GM12878 (cell line): ENCODE measurements at regions not wholly inside any gene's neighbourhood (a gene's known extent, or its start where the extent isn't known, plus 50 kb on each side); places are given as distances from the start of the nearest gene placed in this dataset.

Experiments used
- ATAC-seq: fragments of 200-7000 bp; cut with Tn5 transposase; 3 replicates; pipeline ENCODE4 v1.9.1; 2020; ENCODE audit warnings: mild to moderate bottlenecking, moderate library complexity
- BruUV-seq: library from RNA; stranded (reverse); fragments of 400-500 nt; replicated peaks from 2 replicates; lab custom pipeline; 2021; lab: Mats Ljungman, UMichigan
- CTCF ChIA-PET: fragments of 300-600 bp; sonication (Branson Sonifier 250); formaldehyde crosslinking; extraction: SDS; loops from one replicate; lab custom pipeline; 2021; ENCODE audit warnings: inconsistent platforms; lab: Yijun Ruan, JAX
- POLR2A ChIA-PET: fragments of 350-600 bp; formaldehyde crosslinking; extraction: SDS; loops from one replicate; lab custom pipeline; 2021; ENCODE audit warnings: inconsistent platforms; lab: Charles Lee
- RAD21 ChIA-PET: fragments of 300-600 bp; sonication (Branson Sonifier 250); formaldehyde crosslinking; loops from one replicate; lab custom pipeline; 2023; ENCODE audit warnings: antibody characterized with exemption; ENCODE audit not compliant: unreplicated experiment; lab: Charles Lee
- SMC1A ChIA-PET: fragments of 300-600 bp; sonication (Branson Sonifier 250); formaldehyde crosslinking; loops from one replicate; lab custom pipeline; 2023; ENCODE audit not compliant: unreplicated experiment, uncharacterized antibody; lab: Charles Lee
- DNase-seq: peaks from one replicate; pipeline ENCODE4 v3.0.0-alpha.2; 2011; ENCODE audit warnings: low read depth, low spot score
- FAIRE-seq: peaks from 3 replicates; lab custom pipeline; 2011; peaks lifted over from hg19 to GRCh38; lab: Jason Lieb, UNC
- H2AFZ ChIP-seq: 2 replicates; pipeline ENCODE4 v1.6.0; 2011; ENCODE audit warnings: low read depth, low read length, control low read depth; ENCODE audit not compliant: control insufficient read depth
- H3K27ac ChIP-seq: 2 replicates; pipeline ENCODE4 v1.5.1; 2011; ENCODE audit warnings: control low read depth; ENCODE audit not compliant: control insufficient read depth, insufficient read depth
- H3K27me3 ChIP-seq, 2 experiments: replicated peaks in 1 of 2; 2 replicates each; pipeline versions ENCODE4 v1.6.0 to v1.6.1; 2011; ENCODE audit warnings: low read length in 1 of 2; ENCODE audit not compliant: control insufficient read depth in 2 of 2, insufficient read depth in 2 of 2
- H3K36me3 ChIP-seq, 2 experiments: 2 replicates each; pipeline ENCODE4 v1.5.1; 2011; ENCODE audit warnings: low read length in 1 of 2; ENCODE audit not compliant: control insufficient read depth in 2 of 2, insufficient read depth in 2 of 2
- H3K4me1 ChIP-seq: 2 replicates; pipeline ENCODE4 v1.6.1; 2011; ENCODE audit warnings: mild to moderate bottlenecking, low read length, moderate library complexity, mixed read lengths; ENCODE audit not compliant: control insufficient read depth, insufficient read depth
- H3K4me2 ChIP-seq: 2 replicates; pipeline ENCODE4 v1.6.0; 2011; ENCODE audit warnings: control low read depth; ENCODE audit not compliant: control insufficient read depth, insufficient read depth
- H3K4me3 ChIP-seq: fragments of 200-600 bp; sonication (generic); 2 replicates; pipeline ENCODE4 v1.5.1; 2016
- H3K79me2 ChIP-seq: 2 replicates; pipeline ENCODE4 v1.6.0; 2011; ENCODE audit warnings: low read length; ENCODE audit not compliant: control insufficient read depth, insufficient read depth
- H3K9ac ChIP-seq: 2 replicates; pipeline ENCODE4 v1.8.0; 2011; ENCODE audit warnings: low read length, control low read depth, mixed read lengths; ENCODE audit not compliant: control insufficient read depth, insufficient read depth
- H3K9me3 ChIP-seq: replicated peaks from 3 replicates; pipeline ENCODE4 v1.5.1; 2011; ENCODE audit warnings: mild to moderate bottlenecking, low read length; ENCODE audit not compliant: control insufficient read depth, insufficient read depth
- H4K20me1 ChIP-seq: 2 replicates; pipeline ENCODE4 v1.6.0; 2011; ENCODE audit not compliant: control insufficient read depth, insufficient read depth
- BHLHE40 ChIP-seq, 2 experiments: fragments of 450-650 bp in 1 of 2; IDR thresholded peaks; 2 replicates each; pipeline ENCODE4 v1.6.1; 2011 to 2017; ENCODE audit warnings: low read depth in 2 of 2, borderline replicate concordance in 1 of 2, improper control_type of control experiment in 1 of 2, low read length in 1 of 2, mild to moderate bottlenecking in 1 of 2
- CHD1 ChIP-seq: IDR thresholded peaks from 2 replicates; pipeline ENCODE4 v1.6.1; 2012; ENCODE audit warnings: low read depth, low read length, improper control_type of control experiment
- CTCF ChIP-seq, 3 experiments: IDR thresholded peaks in 2 of 3; conservative IDR thresholded peaks in 1 of 3; 2 replicates each; pipeline ENCODE4 v1.5.1; 2011; ENCODE audit warnings: low read depth in 3 of 3, low read length in 3 of 3, mild to moderate bottlenecking in 3 of 3, control low read depth in 2 of 3, moderate library complexity in 2 of 3, inconsistent platforms in 1 of 3, mixed read lengths in 1 of 3; ENCODE audit not compliant: control insufficient read depth in 2 of 3, insufficient read depth in 1 of 3; ENCODE audit errors: extremely low read depth in 1 of 3
- FOXM1 ChIP-seq: IDR thresholded peaks from 2 replicates; pipeline ENCODE4 v1.6.1; 2012; ENCODE audit warnings: low read depth, mild to moderate bottlenecking, inconsistent platforms, low read length, moderate library complexity
- JUNB ChIP-seq: IDR thresholded peaks from 2 replicates; pipeline ENCODE4 v1.6.1; 2016; ENCODE audit warnings: antibody characterized with exemption, mild to moderate bottlenecking
- KLF5 ChIP-seq: fragments of 450-650 bp; IDR thresholded peaks from 2 replicates; pipeline ENCODE4 v1.6.1; 2014; ENCODE audit warnings: mild to moderate bottlenecking; ENCODE audit not compliant: partially characterized antibody
- NBN ChIP-seq: fragments of 450-650 bp; IDR thresholded peaks from 2 replicates; pipeline ENCODE4 v1.6.1; 2016
- NFXL1 ChIP-seq: fragments of 450-650 bp; IDR thresholded peaks from 2 replicates; pipeline ENCODE4 v1.6.1; 2017; ENCODE audit warnings: antibody characterized with exemption, mild to moderate bottlenecking, borderline replicate concordance
- SKIL ChIP-seq: fragments of 450-650 bp; IDR thresholded peaks from 2 replicates; pipeline ENCODE4 v1.6.1; 2017; ENCODE audit warnings: mild to moderate bottlenecking, low read depth, inconsistent platforms; ENCODE audit not compliant: poor library complexity, severe bottlenecking
- STAT1 ChIP-seq: fragments of 450-650 bp; conservative IDR thresholded peaks from 2 replicates; pipeline ENCODE4 v1.6.1; 2014; ENCODE audit warnings: antibody characterized with exemption, mild to moderate bottlenecking
- ZBTB4 ChIP-seq: fragments of 450-650 bp; formaldehyde crosslinking; IDR thresholded peaks from 2 replicates; pipeline ENCODE4 v1.4.0; 2022; ENCODE audit warnings: mild to moderate bottlenecking, moderate library complexity
- WGBS: methylation state at CpG from one replicate; pipeline ENCODE4 v1.1.6; 2016; ENCODE audit warnings: low lambda C conversion rate; ENCODE audit not compliant: insufficient replicate concordance, insufficient coverage; ENCODE audit errors: missing lambda C conversion rate; 5-methylcytosine and 5-hydroxymethylcytosine counted together
- in situ Hi-C: fragments of 300-500 bp; cut with MboI; formaldehyde crosslinking; loops from 9 replicates; pipeline ENCODE4 v1.14.3; 2018; ENCODE audit warnings: mixed read lengths
- intact Hi-C: fragments of 100-400 bp; cut with micrococcal nuclease; formaldehyde crosslinking; loops from one replicate; pipeline ENCODE4 v1.14.2; 2022; ENCODE audit not compliant: unreplicated experiment
- TF ChIP-seq, protein P1 (sequence below): IDR thresholded peaks from 2 replicates; pipeline ENCODE4 v1.6.1; 2011; ENCODE audit warnings: borderline replicate concordance, low read depth, mild to moderate bottlenecking, moderate library complexity, low read length; ENCODE audit not compliant: insufficient read depth, poor library complexity, severe bottlenecking

DNA sequence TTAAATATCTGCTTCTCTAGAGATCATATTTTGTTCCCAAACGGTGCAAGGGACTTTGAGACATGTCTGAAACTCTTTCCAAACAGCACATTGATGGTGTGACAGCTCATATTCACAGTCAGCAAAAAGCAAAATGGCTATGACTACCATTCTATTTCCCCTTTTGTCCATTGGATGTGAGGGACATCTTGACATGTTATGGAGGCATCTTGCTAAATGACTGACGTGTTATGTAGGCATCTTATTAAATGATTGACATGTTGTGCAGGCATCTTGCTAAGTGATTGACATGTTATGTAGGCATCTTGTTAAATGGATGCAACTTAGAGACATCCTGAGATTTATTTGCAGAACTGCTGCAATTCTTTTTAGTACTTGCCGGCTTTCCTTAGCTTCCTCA is 255.8 kb downstream of the DLL1 start (continued):
- TF ChIP-seq FOXM1, result no peak

- in situ Hi-C loops, result no loop called here
- SMC1A ChIA-PET, result no interaction called here
- no peak for TF ChIP-seq BHLHE40 (IDR thresholded peaks at IDR 0.05; ENCODE audit: borderline replicate concordance in 1 of 2, low read depth in 2 of 2, low read length in 1 of 2)
- TF ChIP-seq NBN, result no peak
- TF ChIP-seq NFXL1, result no peak
- no peak for TF ChIP-seq CTCF (IDR thresholded peaks at IDR 0.05 in 2 of 3, conservative IDR thresholded peaks at IDR 0.05 in 1 of 3; ENCODE audit: control insufficient read depth in 2 of 3, extremely low read depth in 1 of 3, insufficient read depth in 1 of 3, low read depth in 3 of 3, low read length in 3 of 3)
- no peak for TF ChIP-seq STAT1
- no peak for TF ChIP-seq SKIL
- no peak for TF ChIP-seq ZBTB4 (CRISPR knock-in tag)
- TF ChIP-seq, protein P1, sequence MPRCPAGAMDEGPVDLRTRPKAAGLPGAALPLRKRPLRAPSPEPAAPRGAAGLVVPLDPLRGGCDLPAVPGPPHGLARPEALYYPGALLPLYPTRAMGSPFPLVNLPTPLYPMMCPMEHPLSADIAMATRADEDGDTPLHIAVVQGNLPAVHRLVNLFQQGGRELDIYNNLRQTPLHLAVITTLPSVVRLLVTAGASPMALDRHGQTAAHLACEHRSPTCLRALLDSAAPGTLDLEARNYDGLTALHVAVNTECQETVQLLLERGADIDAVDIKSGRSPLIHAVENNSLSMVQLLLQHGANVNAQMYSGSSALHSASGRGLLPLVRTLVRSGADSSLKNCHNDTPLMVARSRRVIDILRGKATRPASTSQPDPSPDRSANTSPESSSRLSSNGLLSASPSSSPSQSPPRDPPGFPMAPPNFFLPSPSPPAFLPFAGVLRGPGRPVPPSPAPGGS, result no peak
- no peak for TF ChIP-seq JUNB
- no peak for TF ChIP-seq CHD1
- no peak for TF ChIP-seq FOXM1
- TF ChIP-seq KLF5, result no peak
Measured at GRCh38 chr6:170034294-170034693, 256.6 kb downstream of the DLL1 start.

More at GRCh38 chr6:170034294-170034693, 256.6 kb downstream of the DLL1 start:
- FAIRE-seq (no peak), DNase-seq (no peak), ATAC-seq (no peak)
- intact Hi-C loops, result no loop called here
- Histone ChIP-seq H3K4me3 (no peak overlapping the region), H3K9me3 (no peaks in the 10 kb centered on the region; the same call in 2 of the 3 replicates), H4K20me1 (no peaks in the 10 kb centered on the region), H3K4me1 (no peaks in the 10 kb centered on the region), H3K9ac (no peak overlapping the region), H3K79me2 (no peaks in the 10 kb centered on the region), H2AFZ (no peak overlapping the region), H3K27ac (no peak overlapping the region), H3K4me2 (no peak overlapping the region), H3K27me3 (no peaks in the 10 kb centered on the region), H3K36me3 (no peaks in the 10 kb centered on the region)
- 33% methylated on average over 12 of the region's 12 CpGs for WGBS
- ChIA-PET RAD21 (no interaction called here), CTCF (no interaction called here), POLR2A (no interaction called here)
- no TSS peak for BruUV-seq
